Small intestine (tissue), 7 donors: ENCODE measurements at regions not wholly inside any gene's neighbourhood (a gene's known extent, or its start where the extent isn't known, plus 50 kb on each side); places are given as distances from the start of the nearest gene placed in this dataset.

Source experiments
- DNase-seq, 2 donors: peaks; one replicate each; pipeline versions ENCODE4 v3.0.0 to v3.0.0-alpha.2; 2013
- FAIRE-seq: peaks from 2 replicates; lab custom pipeline; 2012; peaks lifted over from hg19 to GRCh38; lab: Jason Lieb, UNC
- H3K27ac ChIP-seq, 3 donors: one replicate each; pipeline ENCODE4 v1.5.1; 2013; ENCODE audit warnings: low read length in 2 of 3, mild to moderate bottlenecking in 2 of 3, control low read depth in 1 of 3, inconsistent platforms in 1 of 3, low read depth in 1 of 3, moderate library complexity in 1 of 3
- H3K27me3 ChIP-seq, 3 donors: one replicate each; pipeline ENCODE4 v1.6.1; 2013; ENCODE audit warnings: low read length in 3 of 3, inconsistent platforms in 1 of 3; ENCODE audit not compliant: control insufficient read depth in 3 of 3, insufficient read depth in 3 of 3
- H3K36me3 ChIP-seq, 3 donors: one replicate each; pipeline ENCODE4 v1.6.1; 2013; ENCODE audit warnings: low read length in 3 of 3, inconsistent platforms in 1 of 3, low read depth in 1 of 3, mild to moderate bottlenecking in 1 of 3, moderate library complexity in 1 of 3; ENCODE audit not compliant: control insufficient read depth in 3 of 3, insufficient read depth in 2 of 3
- H3K4me1 ChIP-seq, 3 donors: one replicate each; pipeline ENCODE4 v1.6.1; 2013; ENCODE audit warnings: low read length in 2 of 3, inconsistent platforms in 1 of 3, low read depth in 1 of 3, mild to moderate bottlenecking in 1 of 3, moderate library complexity in 1 of 3; ENCODE audit not compliant: control insufficient read depth in 3 of 3, insufficient read depth in 2 of 3
- H3K4me3 ChIP-seq, 3 donors: one replicate each; pipeline ENCODE4 v1.5.1; 2013; ENCODE audit warnings: low read length in 3 of 3, control low read depth in 1 of 3, inconsistent platforms in 1 of 3, low read depth in 1 of 3, mild to moderate bottlenecking in 1 of 3, moderate library complexity in 1 of 3
- H3K9me3 ChIP-seq, 2 donors: one replicate each; pipeline ENCODE4 v1.6.1; 2013; ENCODE audit warnings: low read depth in 1 of 2, low read length in 1 of 2; ENCODE audit not compliant: control insufficient read depth in 2 of 2, insufficient read depth in 1 of 2
- WGBS, 3 donors: extraction: QIAGEN DNeasy Blood & Tissue Kit; methylation state at CpG; one replicate each; pipeline ENCODE4 v1.1.7; 2013; 5-methylcytosine and 5-hydroxymethylcytosine counted together
- donor health status: healthy with polysubstance abuse.
- donor health status: control.
- donor health status: control.
- donor health status: Bipolar disorder and iron deficiency.
- donor health status: healthy.

DNA sequence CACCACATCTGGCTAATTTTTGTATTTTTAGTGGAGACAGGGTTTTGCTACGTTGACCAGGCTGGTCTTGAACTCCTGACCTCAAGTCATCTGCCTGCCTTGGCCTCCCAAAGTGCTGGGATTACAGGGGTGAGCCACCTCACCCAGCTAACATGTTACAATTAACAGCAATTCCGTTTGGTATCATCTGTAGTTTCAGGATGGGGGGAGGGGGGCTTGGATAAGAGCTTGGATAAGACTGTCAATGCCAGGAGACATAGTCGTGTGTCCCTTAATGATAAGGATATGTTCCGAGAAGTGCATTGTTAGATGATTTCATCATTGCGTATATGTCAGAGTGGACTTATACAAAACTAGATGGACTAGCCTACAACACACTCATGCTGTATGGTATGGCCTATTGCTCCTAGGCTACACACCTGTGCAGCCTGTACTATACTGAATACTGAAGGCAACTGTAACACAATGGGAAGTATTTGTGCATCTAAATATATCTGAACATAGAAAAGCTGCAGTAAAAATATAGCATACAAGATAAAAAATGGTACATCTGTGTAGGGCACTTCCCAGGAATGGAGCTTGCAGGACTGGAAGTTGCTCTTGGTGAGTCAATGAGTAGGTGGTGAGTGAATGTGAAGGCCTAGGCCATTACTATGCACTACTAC is 103.9 kb upstream of the TNS3 start:
- H3K27ac ChIP-seq, result no peak overlapping the region

DNA sequence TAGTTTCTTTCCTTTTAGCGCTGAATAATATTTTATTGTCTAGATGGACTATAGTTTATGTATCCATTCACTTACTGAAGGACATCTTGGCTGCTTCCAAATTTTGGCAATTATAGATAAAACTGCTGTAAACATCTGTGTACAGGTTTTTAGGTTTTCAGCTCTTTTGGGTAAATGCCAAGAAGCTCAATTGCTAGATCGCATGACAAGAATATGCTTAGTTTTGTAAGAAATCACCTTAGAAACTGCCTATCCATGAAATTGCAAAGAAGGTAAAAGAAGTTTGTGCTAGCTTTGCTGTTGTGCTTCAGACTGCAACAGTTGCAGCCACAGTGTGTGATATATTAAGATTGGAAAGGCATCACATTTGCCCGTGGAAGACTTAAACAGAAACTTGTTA is 103.2 kb upstream of the TNS3 start:
- no peak for DNase-seq
- no peak overlapping the region for H3K4me3 ChIP-seq
- H3K4me1 ChIP-seq, result peaks cover 0 to 9% (median 0%) of the 10 kb centered on the region in 3 donors
- H3K27ac ChIP-seq, result no peak overlapping the region
- WGBS, 3 donors, result 81 to 85% (median 84%) methylated on average over 3 of the region's 3 CpGs
- no peak for FAIRE-seq
- no peaks in the 10 kb centered on the region for H3K27me3 ChIP-seq
- H3K9me3 ChIP-seq, result no peaks in the 10 kb centered on the region
- H3K36me3 ChIP-seq, result no peaks in the 10 kb centered on the region

More for the DNA sequence above, 103.9 kb upstream of the TNS3 start:
- no peak overlapping the region for H3K4me3 ChIP-seq
- H3K27me3 ChIP-seq, result no peaks in the 10 kb centered on the region
- WGBS, 3 donors, result 78 to 87% (median 83%) methylated on average over 5 of the region's 5 CpGs
- peaks cover 0 to 6% (median 0%) of the 10 kb centered on the region in 3 donors for H3K4me1 ChIP-seq
- FAIRE-seq (no peak), DNase-seq (no peak)
- H3K9me3 ChIP-seq, result no peaks in the 10 kb centered on the region
- no peaks in the 10 kb centered on the region for H3K36me3 ChIP-seq

DNA sequence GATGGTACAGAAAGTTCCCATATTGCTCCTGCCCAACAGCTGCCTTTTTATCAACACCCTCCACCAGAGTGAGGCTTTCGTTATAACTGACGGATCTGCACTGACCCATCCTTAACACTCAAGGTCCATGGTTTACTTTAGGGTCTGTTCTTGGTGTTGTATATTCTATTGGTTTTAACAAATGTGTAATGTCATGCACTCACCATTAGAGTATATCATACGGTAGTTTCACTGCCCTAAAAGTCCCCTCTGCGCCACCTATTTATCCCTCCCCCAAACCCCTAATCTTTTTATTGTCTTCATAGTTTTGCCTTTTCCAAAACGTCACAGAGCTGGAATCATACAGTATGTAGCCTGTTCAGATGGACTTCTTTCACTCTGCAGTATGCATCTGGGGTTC is 102.8 kb upstream of the TNS3 start:
- no peaks in the 10 kb centered on the region for H3K36me3 ChIP-seq
- no peaks in the 10 kb centered on the region for H3K27me3 ChIP-seq
- H3K4me1 ChIP-seq, result peaks cover 0 to 13% (median 0%) of the 10 kb centered on the region in 3 donors
- WGBS, 3 donors, result 73 to 80% (median 77%) methylated on average over 5 of the region's 5 CpGs
- no peak for FAIRE-seq
- no peak for DNase-seq
- no peaks in the 10 kb centered on the region for H3K9me3 ChIP-seq
- no peak overlapping the region for H3K27ac ChIP-seq
- H3K4me3 ChIP-seq, result no peak overlapping the region

DNA sequence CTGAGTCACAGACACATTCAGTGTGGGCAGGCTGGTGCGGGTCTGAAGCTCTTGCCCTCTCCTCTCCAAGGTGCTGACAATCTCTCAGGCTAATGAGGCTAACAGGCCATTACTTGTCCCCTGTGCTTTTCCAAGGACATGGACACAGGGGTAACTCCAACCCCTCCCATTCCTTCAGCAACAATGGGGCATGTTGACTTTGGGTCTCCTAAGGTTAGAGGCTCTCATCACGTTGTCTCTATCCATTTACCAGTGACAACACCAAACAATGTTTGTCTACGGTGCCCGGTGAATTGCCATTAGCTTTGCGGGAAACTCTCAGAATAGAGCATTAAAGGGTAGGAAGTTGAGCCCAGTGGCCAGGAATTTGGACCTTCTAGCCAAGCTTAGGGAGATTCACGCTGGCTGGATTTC is 101.6 kb upstream of the TNS3 start:
- no peaks in the 10 kb centered on the region for H3K9me3 ChIP-seq
- 88 to 93% (median 88%) methylated on average over 6 of the region's 6 CpGs for WGBS, 3 donors
- no peak overlapping the region for H3K27ac ChIP-seq
- H3K36me3 ChIP-seq, result no peaks in the 10 kb centered on the region
- DNase-seq, result no peak
- H3K4me3 ChIP-seq, result no peak overlapping the region
- H3K4me1 ChIP-seq, result peaks cover 0 to 16% (median 0%) of the 10 kb centered on the region in 3 donors
- FAIRE-seq, result no peak
- no peaks in the 10 kb centered on the region for H3K27me3 ChIP-seq

GRCh38 chr7:47682874-47683273 is 101.0 kb upstream of the TNS3 start:
- no peaks in the 10 kb centered on the region for H3K27me3 ChIP-seq
- H3K36me3 ChIP-seq, result no peaks in the 10 kb centered on the region
- H3K4me3 ChIP-seq, result no peak overlapping the region
- no peak for FAIRE-seq
- H3K27ac ChIP-seq, result no peak overlapping the region
- peak in 1 of 2 donors; percentile 53 for DNase-seq
- no peaks in the 10 kb centered on the region for H3K9me3 ChIP-seq
- 67 to 81% (median 78%) methylated on average over 6 of the region's 6 CpGs for WGBS, 3 donors
- H3K4me1 ChIP-seq, result peaks cover 0 to 16% (median 0%) of the 10 kb centered on the region in 3 donors

- 89 to 91% (median 90%) methylated on average over 8 of the region's 8 CpGs for WGBS, 3 donors
- peak overlapping the region in 1 of 3 donors; percentile 44 for H3K27ac ChIP-seq
- H3K27me3 ChIP-seq, result no peaks in the 10 kb centered on the region
- FAIRE-seq, result no peak
- no peak overlapping the region for H3K4me3 ChIP-seq
- H3K36me3 ChIP-seq, result no peaks in the 10 kb centered on the region
- peaks cover 0 to 11% of the 10 kb centered on the region in 2 donors for H3K9me3 ChIP-seq
- no peak for DNase-seq
- H3K4me1 ChIP-seq, result peaks cover 0 to 16% (median 0%) of the 10 kb centered on the region in 3 donors
Observed at GRCh38 chr7:47681249-47681810, 99.4 kb upstream of the TNS3 start.

DNA sequence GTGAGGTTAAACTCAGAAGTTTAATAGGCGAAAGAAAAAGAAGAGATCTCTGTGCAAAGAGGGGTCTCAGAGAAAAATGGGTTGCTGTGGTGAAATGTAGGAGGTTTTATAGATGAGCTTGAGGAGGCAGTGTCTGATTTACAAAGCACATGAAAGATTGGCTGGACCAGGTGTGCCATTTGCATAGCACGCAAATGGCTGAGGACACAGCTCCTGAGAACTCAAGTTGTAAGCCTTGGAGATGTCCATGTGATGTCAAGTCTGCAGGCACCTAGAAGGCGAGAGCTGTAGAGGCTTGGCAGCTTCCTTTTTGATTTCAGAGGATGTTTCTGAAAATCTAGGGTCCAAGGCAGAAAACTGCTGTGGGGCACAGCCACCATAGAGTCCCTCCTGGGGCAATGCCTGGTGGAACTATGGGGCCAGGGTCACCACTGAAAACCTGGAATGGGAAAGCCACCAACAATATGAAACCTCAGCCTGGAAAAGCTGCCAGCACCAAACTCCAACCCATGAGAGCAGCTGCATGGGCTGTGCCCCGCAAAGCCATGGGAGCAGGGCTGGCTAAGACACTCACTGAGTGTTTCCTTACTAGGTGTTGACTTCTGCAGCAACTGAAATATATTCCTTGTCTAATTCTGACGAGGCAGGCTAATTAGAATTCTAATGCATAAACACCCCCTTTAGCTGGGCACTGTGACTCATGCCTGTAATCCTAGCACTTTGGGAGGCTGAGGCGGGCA is 96.9 kb upstream of the TNS3 start:
- DNase-seq (no peak), FAIRE-seq (no peak)
- Histone ChIP-seq H3K27me3 (no peaks in the 10 kb centered on the region), H3K27ac (no peak overlapping the region), H3K4me3 (no peak overlapping the region), H3K36me3 (no peaks in the 10 kb centered on the region), H3K9me3 (peaks cover 0 to 11% of the 10 kb centered on the region in 2 donors), H3K4me1 (peaks cover 0 to 16% (median 0%) of the 10 kb centered on the region in 3 donors)
- WGBS, 3 donors, result 91 to 96% (median 92%) methylated on average over 6 of the region's 6 CpGs

GRCh38 chr7:47677664-47678063 is 95.8 kb upstream of the TNS3 start:
- DNase-seq (no peak), FAIRE-seq (no peak)
- Histone ChIP-seq H3K27ac (no peak overlapping the region), H3K36me3 (no peaks in the 10 kb centered on the region), H3K4me1 (peaks cover 0 to 16% (median 0%) of the 10 kb centered on the region in 3 donors), H3K27me3 (no peaks in the 10 kb centered on the region), H3K4me3 (no peak overlapping the region), H3K9me3 (peaks cover 0 to 11% of the 10 kb centered on the region in 2 donors)
- WGBS, 3 donors, result 78 to 90% (median 83%) methylated on average over 1 of the region's 1 CpG
